GM18520 (cell line): ENCODE measurements at regions not wholly inside any gene's neighbourhood (a gene's known extent, or its start where the extent isn't known, plus 50 kb on each side); places are given as distances from the start of the nearest gene placed in this dataset.
"Not testable (repeated sequence)": the region's sequence is repeated elsewhere in the genome, so short reads cannot be mapped to it uniquely, and the experiment has no call there.

ENCODE experiments used
- ATAC-seq: cut with Tn5 transposase; IDR thresholded peaks from one replicate; pipeline ENCODE4 v1.9.1; 2021; ENCODE audit not compliant: unreplicated experiment

DNA sequence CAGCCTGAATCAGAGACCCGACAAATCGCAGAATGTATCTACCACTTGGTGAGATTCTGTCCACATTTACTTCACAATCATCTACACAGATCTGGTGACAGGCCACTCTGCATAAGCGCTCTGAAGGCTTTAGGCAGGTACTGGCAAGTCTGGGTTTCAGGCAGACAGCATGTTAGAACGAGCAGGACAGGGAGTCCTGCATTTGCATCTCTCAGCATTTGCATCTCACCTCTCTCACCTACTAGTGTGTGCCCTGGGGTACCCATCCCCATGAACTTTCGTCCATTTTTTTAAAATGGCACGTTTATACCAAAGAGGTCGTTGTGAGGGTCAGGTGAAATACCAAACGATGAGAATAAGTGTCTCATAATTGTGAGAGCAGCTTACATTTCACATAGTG lies 108.2 kb downstream of the SPATA31A1 start:
- peak; percentile 33 for ATAC-seq

DNA sequence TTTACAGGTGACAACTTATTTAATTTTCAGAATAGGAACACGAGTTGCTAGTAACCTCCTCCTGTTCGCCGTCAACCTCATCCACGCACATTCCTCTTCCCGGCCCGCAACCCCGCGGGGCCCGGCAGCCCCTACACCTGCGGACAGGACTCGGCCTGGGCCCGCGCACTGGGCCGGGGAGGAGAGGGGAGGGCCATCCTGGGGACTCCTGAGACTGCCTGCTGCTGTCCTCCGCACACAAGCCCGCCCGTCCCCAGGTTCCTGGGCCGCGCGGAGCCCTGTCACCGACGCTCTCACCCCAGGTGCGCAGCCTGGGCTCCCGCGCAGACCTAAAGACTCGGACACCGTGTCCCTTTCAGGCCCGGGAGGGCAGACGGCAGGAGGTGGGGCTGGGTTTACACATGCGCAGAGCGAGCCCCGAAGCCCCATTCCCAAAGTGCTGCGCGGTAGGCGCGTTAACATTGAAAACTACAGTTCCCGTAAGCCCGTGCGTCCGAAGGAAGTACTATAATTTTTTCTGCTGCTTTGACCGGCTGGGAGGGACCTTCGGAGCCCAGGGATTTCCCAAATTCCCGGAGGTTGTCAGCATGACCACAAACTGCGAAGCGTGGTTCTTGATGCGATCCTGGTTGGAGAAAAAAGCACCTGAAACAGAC lies 108.8 kb downstream of the SPATA31A1 start:
- peak; percentile 95 for ATAC-seq

DNA sequence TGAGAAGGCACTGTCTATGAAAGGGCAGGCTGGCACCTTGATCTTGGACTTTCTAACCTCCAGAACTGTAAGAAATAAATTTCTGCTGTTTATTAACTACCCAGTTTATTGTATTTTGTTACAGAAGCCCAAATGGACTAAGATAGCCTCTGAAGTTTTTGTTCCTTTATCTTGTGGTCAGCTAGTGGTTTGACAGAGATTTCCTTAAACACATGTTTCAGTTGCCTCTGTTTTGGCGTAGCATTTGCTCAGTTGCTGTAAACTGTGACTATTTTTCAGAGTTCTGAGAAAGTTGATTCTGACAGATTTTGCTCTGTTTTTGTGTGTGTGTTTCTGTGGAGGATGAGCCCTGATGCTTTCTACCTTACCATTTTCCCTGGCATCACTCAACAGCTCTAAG lies 119.0 kb downstream of the SPATA31A1 start:
- ATAC-seq, result peak; percentile 96

DNA sequence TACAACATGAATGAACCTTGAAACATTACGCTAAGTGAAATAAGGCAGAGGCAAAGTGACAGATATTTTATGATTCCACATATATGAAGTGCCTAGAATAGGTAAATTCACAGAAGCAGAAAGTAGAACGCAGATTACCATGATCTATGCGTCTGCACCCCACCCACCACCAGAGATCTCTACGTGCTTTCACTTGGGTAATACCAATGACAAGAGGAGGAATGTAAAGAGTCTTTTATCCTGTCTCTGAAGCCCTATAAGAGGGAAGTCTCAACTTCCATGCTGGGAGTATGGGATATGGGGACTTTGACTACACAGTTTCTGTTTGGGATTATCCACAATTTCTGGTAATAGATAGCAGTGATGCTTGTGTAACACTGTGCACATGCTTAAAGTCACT lies 127.6 kb downstream of the SPATA31A1 start:
- not testable (repeated sequence) for ATAC-seq

DNA sequence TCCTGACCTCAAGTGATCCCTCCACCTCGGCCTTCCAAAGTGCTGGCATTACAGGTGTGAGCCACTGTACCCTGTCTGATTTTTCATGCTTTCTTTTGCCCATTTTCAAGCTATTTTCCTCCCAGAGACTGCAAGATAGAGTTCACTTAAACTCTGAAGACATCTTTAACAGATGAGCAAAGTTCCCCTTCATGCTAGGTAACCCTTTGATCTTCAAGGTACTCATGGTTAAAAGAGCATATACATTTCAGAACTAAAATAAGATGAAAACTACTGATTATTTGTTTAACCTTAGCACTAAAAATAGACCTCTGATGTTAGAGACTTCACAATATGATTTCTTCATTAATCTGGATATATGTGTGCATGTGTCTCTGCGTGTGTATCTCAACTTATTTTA lies 128.4 kb downstream of the SPATA31A1 start:
- ATAC-seq, result not testable (repeated sequence)

DNA sequence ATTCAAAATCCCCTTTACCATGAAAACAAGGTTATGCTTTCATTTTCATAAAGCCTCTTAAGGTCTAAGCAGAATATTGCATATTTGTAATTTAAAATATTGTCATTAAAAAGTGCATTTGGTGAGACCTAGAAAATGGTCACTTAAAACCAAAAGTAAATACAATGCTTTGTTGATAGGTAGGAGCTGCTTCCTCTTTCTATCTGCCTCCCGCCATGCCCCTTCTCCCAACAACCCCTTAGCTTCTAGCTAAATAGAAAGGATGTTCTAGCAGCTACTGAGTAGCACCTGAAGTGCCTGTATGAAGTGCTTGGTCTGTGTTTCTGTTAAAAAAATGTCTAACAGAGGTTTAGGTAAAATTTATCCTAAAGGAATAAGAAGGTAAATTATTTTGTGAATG lies 128.8 kb downstream of the SPATA31A1 start:
- not testable (repeated sequence) for ATAC-seq

DNA sequence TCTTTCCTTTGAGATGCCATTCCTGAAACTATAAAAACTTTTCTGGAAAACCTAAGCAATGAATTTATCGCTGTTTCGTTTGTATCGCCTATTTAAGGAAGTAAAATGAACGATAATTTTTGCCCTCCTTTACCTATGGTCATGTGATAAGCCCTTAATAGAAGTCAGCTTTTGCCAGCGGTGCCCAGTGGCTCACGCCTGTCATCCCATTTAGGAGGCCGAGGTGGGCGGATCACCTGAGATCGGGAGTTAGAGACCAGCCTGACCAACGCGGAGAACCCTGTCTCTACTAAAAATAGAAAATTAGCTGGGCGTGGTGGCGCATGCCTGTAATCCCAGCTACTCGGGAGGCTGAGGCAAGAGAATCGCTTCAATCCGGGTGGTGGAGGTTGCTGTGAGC lies 132.0 kb downstream of the SPATA31A1 start:
- ATAC-seq, result not testable (repeated sequence)

DNA sequence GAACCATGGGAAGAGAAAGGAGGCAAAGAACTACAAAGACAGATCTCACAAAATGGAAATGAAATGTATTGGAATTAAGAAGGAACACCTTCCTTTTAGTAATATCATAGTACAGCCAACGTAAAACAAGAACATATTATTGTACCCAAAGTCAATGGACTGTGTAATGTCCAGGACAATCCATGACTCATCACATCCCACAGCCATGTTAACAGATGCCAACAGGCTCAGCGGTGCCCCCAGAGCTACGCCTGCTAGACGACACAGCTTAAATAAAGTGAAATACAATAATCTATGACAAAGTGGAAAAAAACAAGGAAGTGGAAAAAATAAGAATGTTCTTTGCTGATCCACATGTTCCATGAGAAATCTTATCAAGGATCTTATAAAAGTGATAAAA lies 140.8 kb downstream of the SPATA31A1 start:
- not testable (repeated sequence) for ATAC-seq

DNA sequence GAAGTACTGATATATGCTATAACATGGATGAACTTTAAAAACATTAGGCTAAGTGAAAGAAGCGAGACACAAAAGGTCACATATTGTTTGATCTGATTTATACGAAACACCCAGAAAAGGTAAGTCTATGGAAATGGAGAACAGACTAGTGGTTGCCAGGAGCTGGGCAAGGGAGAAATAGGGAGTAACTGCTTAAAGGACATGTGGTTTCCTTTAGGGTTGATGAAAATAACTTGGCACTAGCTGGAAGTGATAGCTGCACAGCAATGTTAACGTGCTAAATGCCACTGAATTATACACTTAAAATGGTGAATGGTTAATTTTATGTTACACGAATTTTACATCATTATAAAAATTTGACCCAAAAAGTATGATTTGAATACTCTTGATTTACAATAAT lies 147.7 kb downstream of the SPATA31A1 start:
- ATAC-seq, result not testable (repeated sequence)

DNA sequence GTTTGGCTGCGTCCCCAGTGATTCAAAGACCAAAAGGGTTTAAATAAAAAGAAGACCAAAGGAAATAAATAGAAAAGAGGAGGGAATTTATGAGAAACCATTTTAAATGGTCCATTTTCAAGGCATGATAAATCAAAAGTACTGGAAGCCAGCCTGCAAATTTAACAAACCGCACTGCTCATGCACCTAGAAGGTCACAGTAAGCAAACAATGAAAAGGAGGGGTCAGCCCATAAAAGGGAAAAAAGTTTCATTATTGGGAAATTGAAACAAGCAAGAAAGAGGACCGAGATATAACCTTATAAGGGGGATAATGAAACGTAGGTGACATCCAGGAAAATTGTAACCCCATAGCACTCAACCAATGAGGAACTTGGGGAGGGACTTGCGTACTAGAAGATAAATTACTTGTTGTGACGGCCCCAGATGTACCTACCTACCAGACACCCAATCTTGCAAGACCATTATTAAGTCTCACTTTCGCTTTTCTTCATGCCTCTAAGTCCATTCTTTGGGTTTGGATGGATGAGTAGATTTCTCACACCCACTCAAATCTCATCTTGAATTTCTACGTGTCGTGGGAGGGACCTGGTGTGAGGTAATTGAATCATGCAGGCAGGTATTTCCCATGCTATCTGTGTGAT lies 172.0 kb downstream of the SPATA31A1 start:
- ATAC-seq, result not testable (repeated sequence)

DNA sequence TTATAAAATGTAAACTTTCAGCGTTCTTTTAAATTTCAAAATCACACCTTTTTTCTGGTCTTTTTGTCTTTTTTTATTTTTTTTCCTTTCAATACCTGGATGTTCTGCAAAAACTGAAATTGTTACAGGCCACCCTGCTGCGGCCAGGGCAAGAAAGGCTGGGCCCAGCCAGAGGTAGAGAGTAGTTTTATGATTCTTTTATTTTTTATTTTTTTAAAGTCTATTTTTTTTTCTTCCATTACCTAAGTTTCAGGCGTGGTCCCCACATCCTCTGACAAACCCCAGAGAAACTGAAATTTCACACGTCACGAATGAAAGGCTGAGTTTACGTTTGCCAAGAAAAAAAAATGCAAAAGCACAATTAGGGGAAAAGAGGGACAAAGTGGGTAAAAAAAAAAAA lies 177.1 kb downstream of the SPATA31A1 start:
- not testable (repeated sequence) for ATAC-seq

DNA sequence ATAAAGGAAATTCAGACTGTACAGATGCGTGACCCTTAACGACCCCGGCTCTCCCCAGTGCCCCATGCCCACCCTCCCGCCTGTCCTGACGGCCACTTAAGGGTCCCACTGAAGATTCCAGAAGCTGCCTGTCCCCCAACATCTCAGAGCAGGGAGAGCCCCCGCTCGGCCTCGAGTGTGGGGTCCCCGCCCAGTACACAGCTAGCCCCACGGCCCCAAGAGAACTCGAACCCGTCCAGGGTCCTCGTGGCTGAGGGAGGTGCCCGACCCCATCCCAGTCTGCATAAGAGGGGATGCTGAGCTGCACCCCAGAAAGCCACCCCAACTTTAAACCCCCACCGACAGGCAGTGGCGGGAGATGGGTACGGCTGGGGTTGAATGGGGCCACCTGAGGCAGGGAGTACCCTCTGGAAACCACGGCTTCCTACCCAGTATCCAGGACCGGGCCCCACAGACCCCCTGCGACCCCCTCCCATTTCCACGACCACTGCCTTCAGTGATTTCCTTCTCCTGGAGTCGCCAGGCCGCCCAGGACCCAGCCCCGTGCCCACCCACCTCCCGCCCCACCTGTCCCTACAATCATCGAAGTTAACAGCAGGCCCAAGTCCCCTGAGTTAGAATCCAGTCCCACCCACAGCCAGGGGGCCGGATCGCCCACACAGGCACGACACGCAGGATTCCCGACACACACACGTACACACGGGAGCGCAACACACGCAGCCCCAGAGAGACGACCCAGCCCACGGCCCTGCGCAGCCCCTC lies 177.7 kb downstream of the SPATA31A1 start:
- ATAC-seq, result not testable (repeated sequence)

DNA sequence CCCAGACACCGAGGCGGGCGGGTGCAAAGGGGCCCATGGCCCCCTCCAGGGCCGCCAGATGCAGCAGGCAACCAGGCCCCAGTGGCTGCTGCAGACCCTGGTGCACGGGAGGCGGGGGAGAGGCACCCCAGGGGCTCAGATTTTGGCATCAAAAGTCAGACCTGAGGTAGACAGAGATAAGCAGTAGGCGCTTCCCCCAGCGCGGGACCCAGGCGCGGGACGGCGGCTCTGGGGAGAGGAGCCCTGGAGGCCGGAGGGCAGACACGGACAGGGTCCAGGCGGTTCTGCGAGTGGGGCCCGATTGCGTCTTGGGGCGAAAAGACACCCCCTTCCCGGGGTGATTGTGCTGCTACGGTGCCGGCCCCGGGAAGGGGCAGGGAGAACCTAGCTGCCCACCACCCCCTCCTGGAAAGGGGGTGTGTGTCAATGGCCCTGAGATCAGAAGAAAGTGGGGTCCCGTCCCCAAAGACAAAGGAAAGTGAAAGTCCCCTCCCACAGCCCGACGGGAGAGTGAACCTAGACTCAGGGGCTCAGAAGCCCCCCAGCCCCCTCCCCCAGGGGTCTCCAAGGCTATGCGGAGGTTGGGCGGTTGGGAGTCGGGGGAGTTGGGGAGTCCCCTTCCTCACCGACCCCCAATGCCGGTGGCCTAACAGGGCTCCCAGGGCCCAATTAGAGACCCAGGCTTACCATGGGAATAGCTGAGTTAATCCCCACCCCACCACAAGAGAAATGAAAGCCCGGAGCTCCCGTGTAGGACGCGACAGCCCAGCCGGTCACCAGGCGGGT lies 178.5 kb downstream of the SPATA31A1 start:
- not testable (repeated sequence) for ATAC-seq

DNA sequence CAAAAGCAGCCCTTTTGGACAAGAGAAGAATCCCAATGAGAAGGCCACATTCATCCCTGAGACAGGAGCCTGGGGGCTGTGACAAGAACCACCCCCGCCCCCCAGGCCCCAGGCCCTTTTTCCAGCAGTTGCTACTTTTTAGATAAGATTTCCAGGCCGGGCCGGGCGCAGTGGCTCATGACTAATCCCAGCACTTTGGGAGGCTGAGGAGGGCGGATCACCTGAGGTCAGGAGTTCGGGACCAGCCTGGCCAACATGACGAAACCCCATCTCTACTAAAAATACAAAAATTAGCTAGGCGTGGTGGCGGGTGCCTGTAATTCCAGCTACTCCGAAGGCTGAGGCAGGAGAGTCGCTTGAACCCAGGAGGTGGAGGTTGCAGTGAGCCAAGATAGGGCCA lies 179.4 kb downstream of the SPATA31A1 start:
- not testable (repeated sequence) for ATAC-seq

DNA sequence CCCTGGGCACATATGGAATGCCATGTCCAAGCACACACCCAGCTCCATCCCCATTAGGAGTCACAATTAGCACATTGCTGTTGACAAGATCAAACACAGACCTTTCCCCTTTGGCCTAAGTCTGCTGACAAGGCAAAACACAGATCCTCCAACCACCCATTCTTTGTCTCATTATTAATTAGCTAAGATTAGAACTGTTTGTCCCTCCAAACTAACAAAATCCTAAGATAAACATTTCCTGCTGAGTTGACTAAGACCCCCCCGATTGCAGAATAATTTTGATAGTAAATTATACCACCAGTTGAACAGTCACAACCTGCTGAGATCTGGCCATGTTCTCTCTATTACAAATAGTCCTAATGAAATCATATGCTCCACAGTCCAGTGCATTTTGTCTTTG lies 186.7 kb downstream of the SPATA31A1 start:
- ATAC-seq, result not testable (repeated sequence)

DNA sequence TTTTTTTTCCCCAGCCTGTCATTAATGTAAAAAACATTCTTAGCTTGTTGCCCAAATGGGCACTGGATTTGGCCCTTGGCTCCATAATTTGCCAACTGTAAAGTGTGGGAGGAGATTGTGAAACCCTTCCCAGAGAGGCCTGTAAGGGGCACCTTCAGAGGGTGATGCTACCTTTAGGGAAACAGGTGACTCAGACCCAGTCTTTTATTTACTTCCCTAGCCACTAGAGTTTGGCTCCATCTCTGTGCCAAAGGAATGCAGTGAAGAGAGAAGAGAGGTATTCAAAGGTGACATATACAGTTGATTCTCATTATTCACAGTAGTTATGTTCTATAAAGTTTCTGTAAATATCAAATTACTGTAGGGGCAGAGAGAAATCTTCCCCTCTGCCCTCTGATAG lies 189.6 kb downstream of the SPATA31A1 start:
- not testable (repeated sequence) for ATAC-seq

DNA sequence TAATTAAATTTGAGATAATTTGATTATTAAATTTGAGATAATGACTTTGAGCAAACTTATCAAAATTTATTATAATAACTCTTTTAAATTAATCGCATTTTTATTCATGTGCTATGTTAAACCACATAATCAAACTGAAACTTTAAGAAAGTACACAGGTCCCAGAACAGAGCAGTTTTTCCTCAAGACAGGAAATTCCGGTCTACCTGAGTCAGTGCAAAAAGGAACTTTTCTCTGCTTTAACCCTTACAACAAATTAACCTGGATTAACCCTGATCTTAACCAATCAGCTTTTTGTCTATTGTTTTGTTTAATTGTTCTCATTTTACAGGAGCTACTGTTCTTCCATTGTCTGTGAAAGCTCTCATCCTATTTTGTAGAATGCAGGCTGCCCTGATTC lies 195.1 kb downstream of the SPATA31A1 start:
- ATAC-seq, result not testable (repeated sequence)

DNA sequence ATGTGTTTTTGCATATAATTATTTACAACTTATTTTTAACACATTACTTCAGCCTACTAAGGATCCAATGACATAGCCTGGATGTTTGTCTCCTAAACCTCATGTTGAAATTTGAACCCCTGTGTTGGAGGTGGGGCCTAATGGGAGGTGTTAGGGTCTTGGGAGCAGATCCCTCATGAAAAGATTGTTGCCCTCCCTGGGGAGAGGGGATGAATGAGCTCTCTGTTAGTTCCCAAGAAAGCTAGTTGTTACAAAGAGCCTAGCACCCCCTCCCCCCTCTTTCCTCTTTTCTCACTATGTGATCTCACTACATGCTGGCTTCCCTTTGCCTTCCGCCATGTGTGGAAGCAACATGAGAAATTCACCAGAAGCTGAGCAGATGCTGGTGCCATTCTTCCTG lies 196.1 kb downstream of the SPATA31A1 start:
- not testable (repeated sequence) for ATAC-seq

DNA sequence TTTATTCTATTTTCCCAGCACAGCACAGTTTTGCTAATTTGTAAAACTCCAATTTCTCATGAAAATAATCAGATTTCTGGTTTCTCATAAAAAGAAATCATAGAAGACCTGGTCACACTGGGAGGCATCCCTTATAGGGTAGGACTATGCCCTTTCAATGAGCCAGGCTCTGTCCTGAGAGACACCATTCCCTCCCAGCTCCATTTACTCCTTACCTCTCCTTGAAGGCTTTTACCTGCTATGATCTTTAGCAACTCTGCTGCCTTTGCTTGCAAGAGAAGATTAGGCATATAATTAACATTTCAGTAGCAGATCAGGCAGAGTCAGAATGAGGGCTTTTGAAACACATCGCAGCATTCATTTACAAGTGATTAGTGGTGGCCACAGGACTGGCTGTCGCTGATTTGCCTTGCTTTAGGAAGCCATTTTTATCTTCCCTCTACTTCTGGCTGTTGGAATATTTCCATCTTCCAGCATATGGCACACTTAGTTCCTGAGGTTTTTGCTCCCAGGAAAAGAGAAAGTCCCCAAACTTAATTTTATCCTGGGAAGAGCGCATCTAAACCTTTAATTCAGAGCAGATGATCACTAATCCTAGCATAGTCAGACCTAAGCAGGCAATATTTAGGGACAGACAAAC lies 196.9 kb downstream of the SPATA31A1 start:
- ATAC-seq, result not testable (repeated sequence)

DNA sequence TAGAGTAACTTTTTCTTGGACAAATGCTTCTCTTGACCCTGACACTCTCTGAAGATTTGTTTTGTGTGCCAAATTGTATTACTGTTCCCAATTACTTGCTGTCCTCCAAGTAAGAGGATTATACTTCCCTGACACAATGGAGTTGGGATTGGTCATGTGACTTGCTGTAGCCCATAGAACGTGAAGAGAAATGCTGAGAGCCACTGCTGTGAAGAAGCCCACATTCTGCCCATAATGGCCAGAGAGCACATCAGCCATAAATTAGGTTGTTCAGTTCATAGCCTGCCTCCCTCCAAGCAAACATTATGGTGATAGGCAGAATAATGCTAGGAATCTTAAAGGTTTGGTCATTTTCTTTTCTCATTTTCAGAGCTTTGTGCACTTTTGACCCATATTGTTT lies 198.9 kb downstream of the SPATA31A1 start:
- not testable (repeated sequence) for ATAC-seq

DNA sequence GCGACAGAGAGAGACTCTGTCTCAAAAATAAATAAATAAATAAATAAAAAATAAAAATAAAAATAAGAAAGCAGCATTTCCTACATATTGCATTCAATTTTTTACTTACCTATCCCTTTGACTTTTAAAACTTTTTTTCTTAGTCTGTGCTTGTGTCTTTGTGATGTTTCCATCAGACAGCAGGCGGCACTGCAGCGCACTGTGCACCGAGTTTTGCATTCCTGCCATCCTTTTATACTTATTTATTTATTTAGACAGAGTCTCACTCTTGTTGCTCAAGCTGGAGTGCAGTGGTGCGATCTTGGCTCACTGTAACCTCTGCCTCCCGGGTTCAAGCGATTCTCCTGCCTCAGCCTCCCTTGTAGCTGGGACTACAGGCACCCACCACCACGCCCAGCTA lies 203.9 kb downstream of the SPATA31A1 start:
- ATAC-seq, result peak; percentile 47
